GM10266 (cell line): ENCODE measurements at regions not wholly inside any gene's neighbourhood (a gene's known extent, or its start where the extent isn't known, plus 50 kb on each side); places are given as distances from the start of the nearest gene placed in this dataset.

Experiments
- DNase-seq: peaks from one replicate; pipeline ENCODE4 v3.0.0; 2012; ENCODE audit errors: extremely low spot score
- CTCF ChIP-seq: IDR thresholded peaks from 2 replicates; pipeline ENCODE4 v1.5.1; 2012; ENCODE audit warnings: mild to moderate bottlenecking, low read depth; ENCODE audit not compliant: control insufficient read depth, insufficient read depth; ENCODE audit errors: missing control alignments

GRCh38 chr12:94027561-94027960, 120.8 kb upstream of the PLXNC1 start:
- no peak for DNase-seq
- TF ChIP-seq CTCF: no peak

GRCh38 chr12:94031763-94032162, 116.6 kb upstream of the PLXNC1 start:
- no peak for DNase-seq
- TF ChIP-seq CTCF: no peak

DNA sequence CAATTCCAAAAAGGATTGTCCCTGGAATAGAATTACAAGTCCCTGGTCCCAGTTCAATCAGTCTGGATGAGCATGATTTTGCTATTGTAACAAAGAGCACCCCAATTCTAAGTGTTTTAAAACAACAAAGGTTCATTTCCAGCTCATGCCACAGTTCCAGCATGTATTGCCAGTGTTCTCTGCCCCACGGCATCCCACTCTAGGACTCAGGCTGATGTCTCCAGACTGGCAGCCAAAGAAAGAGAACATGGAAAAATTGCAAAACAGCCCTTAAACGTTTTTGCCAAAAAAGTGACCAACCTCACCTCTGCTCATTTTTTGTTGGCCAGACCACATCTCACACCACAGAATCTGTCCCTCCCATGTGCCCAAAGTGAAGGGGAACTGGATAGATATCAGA, 116.0 kb upstream of the PLXNC1 start:
- no peak for DNase-seq
- no peak for TF ChIP-seq CTCF

DNA sequence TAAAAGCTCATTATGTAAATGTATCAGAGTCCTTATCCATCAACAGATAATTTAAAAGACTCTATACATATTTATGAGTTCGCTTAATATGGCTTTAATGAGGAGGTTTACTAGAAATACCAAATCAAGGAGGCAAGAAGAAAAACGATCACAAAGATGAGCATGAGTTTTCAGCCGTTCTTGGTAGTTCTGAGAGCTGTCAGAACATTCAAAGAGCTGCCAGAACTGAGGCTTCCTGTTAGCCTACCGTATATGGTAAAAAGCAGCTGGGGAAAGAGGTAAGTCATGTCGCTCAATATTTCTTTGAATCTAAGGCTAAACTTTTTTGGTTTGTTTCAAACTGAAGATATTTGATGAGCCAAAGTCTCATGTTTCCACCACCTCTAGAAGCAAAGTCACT, 115.3 kb upstream of the PLXNC1 start:
- no peak for DNase-seq
- no peak for TF ChIP-seq CTCF

GRCh38 chr12:94033784-94034183, 114.6 kb upstream of the PLXNC1 start:
- no peak for TF ChIP-seq CTCF
- no peak for DNase-seq

GRCh38 chr12:94037444-94037843, 110.9 kb upstream of the PLXNC1 start:
- DNase-seq: no peak
- no peak for TF ChIP-seq CTCF

DNA sequence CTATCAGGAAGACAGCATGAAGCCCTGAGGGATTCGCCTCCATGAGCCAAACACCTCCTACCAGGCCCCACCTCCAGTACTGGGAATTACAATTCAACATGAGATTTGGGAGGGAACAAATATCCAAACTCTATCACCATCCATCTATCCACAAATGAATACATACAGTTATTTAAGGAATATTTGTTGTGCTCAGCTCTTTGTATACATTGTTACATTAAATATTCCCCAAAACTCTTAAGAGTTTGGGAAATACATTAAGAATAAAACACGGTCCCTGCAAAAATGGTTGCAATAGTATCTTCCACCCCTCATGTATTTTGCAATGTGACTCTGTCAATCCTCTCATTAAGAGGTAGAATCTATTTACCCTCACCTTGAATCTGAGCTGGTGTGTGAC, 109.8 kb upstream of the PLXNC1 start:
- no peak for TF ChIP-seq CTCF
- DNase-seq: no peak
